Tibial nerve (tissue), 4 donors: ENCODE measurements at regions not wholly inside any gene's neighbourhood (a gene's known extent, or its start where the extent isn't known, plus 50 kb on each side); places are given as distances from the start of the nearest gene placed in this dataset.

Source experiments
- DNase-seq, 2 donors: peaks; one replicate each; pipeline ENCODE4 v3.0.0-alpha.2; 2019; ENCODE audit warnings: low spot score in 2 of 2
- H3K27ac ChIP-seq, 4 donors: fragments of 200-600 bp; sonication (generic) in 3 of 4; one replicate each; pipeline ENCODE4 v1.5.1; 2017 to 2019; ENCODE audit warnings: mild to moderate bottlenecking in 1 of 4
- H3K27me3 ChIP-seq, 2 donors: fragments of 200-600 bp; sonication (generic) in 1 of 2; one replicate each; pipeline versions ENCODE4 v1.5.1 to v1.6.0; 2017 to 2019
- H3K36me3 ChIP-seq, 3 donors: fragments of 200-600 bp; sonication (generic); one replicate each; pipeline ENCODE4 v1.5.1; 2018 to 2019
- H3K4me1 ChIP-seq, 4 donors: fragments of 200-600 bp; sonication (generic) in 3 of 4; one replicate each; pipeline ENCODE4 v1.5.1; 2017 to 2019
- H3K4me3 ChIP-seq, 4 donors: fragments of 200-600 bp; sonication (generic) in 3 of 4; one replicate each; pipeline ENCODE4 v1.5.1; 2017 to 2019; ENCODE audit warnings: mild to moderate bottlenecking in 1 of 4, moderate library complexity in 1 of 4
- H3K9me3 ChIP-seq, 4 donors: fragments of 200-600 bp; sonication (generic) in 3 of 4; one replicate each; pipeline ENCODE4 v1.5.1; 2017 to 2019
- CTCF ChIP-seq, 5 experiments: fragments of 200-600 bp in 3 of 5; fragments of 450-650 bp in 2 of 5; sonication (generic) in 3 of 5; IDR thresholded peaks; one replicate each; pipeline ENCODE4 v1.5.1; 2016 to 2019; ENCODE audit warnings: antibody characterized with exemption in 5 of 5, mild to moderate bottlenecking in 3 of 5, moderate library complexity in 2 of 5
- EP300 ChIP-seq, 2 donors: sonication (generic); formaldehyde crosslinking; IDR thresholded peaks; one replicate each; pipeline ENCODE4 v1.6.1; 2017; ENCODE audit warnings: antibody characterized with exemption in 2 of 2, mild to moderate bottlenecking in 1 of 2
- POLR2A ChIP-seq, 2 donors: fragments of 450-650 bp; IDR thresholded peaks; one replicate each; pipeline ENCODE4 v1.6.1; 2017; ENCODE audit warnings: antibody characterized with exemption in 2 of 2, mild to moderate bottlenecking in 2 of 2, moderate library complexity in 2 of 2
- WGBS, 2 donors: methylation state at CpG; one replicate each; pipeline ENCODE4 v1.1.5; 2018; 5-methylcytosine and 5-hydroxymethylcytosine counted together

DNA sequence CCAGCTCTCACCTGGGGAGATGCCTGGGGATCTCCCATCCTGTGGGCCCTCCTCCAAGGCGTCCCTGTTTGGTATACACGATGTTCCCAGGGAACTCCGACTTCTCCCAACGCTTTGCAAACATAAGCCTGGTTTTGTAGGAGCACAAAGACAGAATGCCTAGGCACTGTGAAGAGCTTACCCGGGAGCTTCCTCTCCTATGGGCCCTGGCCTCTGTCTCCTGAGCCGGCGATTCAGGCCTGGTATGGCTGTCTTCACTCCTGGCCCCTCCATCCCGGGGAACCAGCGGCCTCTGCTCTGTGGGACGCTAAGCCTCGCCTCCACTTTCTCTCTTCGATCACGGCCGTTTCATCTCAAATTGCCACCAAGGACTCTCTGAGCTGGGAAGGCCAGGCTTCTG is 59.6 kb upstream of the ACTRT2 start:
- no peaks in the 10 kb centered on the region for H3K36me3 ChIP-seq
- H3K27ac ChIP-seq = no peak overlapping the region
- H3K27me3 ChIP-seq = no peaks in the 10 kb centered on the region
- peaks cover 0 to 23% (median 3%) of the 10 kb centered on the region in 4 donors for H3K9me3 ChIP-seq
- no peak overlapping the region for H3K4me3 ChIP-seq
- 83 to 89% methylated on average over 13 to 14 of the region's 14 CpGs for WGBS, 2 donors
- no peak for DNase-seq
- H3K4me1 ChIP-seq = no peaks in the 10 kb centered on the region
- TF ChIP-seq POLR2A (IDR thresholded peaks at IDR 0.05) = no peak
- TF ChIP-seq CTCF (IDR thresholded peaks at IDR 0.05) = no peak
- TF ChIP-seq EP300 (IDR thresholded peaks at IDR 0.05) = no peak

DNA sequence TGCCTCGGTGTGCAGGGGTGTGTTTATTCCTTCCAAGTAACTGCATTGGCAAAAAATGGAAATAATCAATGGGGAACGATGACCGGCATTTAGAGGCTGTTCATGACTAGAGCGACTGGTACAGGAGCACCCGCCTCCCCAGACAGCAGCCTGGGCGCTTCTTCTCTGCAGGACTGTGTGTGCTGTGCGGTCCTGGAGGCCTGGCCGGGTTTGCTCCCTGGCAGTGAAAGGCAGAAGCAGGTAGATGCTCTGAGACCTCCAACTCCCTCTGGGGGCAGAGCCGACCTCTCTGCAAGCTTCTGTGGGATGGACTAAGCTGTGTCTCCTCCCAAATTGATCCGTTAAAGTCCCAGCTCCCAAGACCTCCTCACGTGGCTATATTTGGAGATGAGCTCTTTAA is 59.2 kb upstream of the ACTRT2 start:
- DNase-seq = no peak
- peaks cover 0 to 2% (median under 1%) of the 10 kb centered on the region in 4 donors for H3K4me1 ChIP-seq

DNA sequence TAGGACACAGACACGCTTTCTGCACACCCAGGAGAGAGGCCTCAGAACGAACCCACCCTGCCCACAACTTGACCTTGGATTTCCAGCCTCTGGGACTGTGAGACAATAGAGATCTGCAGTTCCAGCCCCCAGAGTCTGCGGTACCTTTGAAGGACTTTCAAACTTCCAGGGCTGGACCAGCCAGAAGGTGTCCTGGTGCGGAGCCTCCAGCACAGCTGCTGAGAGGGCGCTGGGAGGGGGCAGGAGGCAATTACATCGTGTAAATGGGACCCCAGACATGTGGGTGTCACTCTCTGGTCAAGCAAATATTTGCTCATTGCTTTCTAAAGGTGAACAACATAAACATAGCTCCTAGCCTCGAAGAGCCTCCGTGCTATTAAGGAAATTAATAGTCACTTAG is 58.7 kb upstream of the ACTRT2 start:
- Histone ChIP-seq H3K27ac (no peak overlapping the region), H3K36me3 (no peaks in the 10 kb centered on the region), H3K4me1 (peaks cover 0 to 7% (median 2%) of the 10 kb centered on the region in 4 donors), H3K9me3 (peaks cover 0 to 14% (median 3%) of the 10 kb centered on the region in 4 donors), H3K27me3 (no peaks in the 10 kb centered on the region), H3K4me3 (no peak overlapping the region)
- no peak for DNase-seq
- WGBS, 2 donors = 62 to 73% methylated on average over 8 of the region's 8 CpGs
- TF ChIP-seq CTCF (IDR thresholded peaks at IDR 0.05) = no peak
- TF ChIP-seq EP300 (IDR thresholded peaks at IDR 0.05) = no peak
- no peak for TF ChIP-seq POLR2A (IDR thresholded peaks at IDR 0.05)

More for the DNA sequence above, 59.2 kb upstream of the ACTRT2 start:
- H3K4me3 ChIP-seq = no peak overlapping the region
- whole genome bisulfite sequencing, 2 donors = 77% methylated on average over 11 of the region's 11 CpGs
- no peaks in the 10 kb centered on the region for H3K27me3 ChIP-seq
- TF ChIP-seq POLR2A (IDR thresholded peaks at IDR 0.05) (no peak), CTCF (IDR thresholded peaks at IDR 0.05) (no peak), EP300 (IDR thresholded peaks at IDR 0.05) (no peak)
- no peak overlapping the region for H3K27ac ChIP-seq
- no peaks in the 10 kb centered on the region for H3K36me3 ChIP-seq
- peaks cover 0 to 19% (median 3%) of the 10 kb centered on the region in 4 donors for H3K9me3 ChIP-seq

- DNase-seq = no peak
Measured at GRCh38 chr1:2962946-2963345, 58.3 kb upstream of the ACTRT2 start.

DNA sequence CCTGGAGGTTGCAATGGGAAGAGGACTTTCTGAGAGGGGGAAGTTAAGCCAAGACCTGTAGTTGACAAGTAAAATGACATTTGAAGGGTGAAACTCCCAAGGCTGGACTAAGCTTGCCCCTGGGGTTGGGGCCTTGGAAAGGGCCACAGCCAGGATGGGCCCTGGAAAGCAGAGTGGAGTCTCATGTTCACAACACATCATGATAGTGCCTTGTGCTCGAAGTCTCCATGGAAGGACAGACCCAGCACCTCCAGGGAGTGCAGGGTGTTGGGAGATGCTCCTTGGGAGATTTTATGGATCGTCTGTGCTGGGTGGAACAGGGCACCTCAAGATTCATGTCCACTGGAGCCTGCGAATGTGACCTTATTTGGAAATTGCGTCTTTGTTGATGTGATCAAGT is 55.6 kb upstream of the ACTRT2 start:
- Histone ChIP-seq H3K9me3 (no peaks in the 10 kb centered on the region), H3K4me1 (peaks cover 0 to 31% (median 6%) of the 10 kb centered on the region in 4 donors), H3K27me3 (no peaks in the 10 kb centered on the region), H3K36me3 (no peaks in the 10 kb centered on the region), H3K4me3 (no peak overlapping the region), H3K27ac (no peak overlapping the region)
- WGBS, 2 donors = 91 to 95% methylated on average over 4 of the region's 4 CpGs
- TF ChIP-seq CTCF (IDR thresholded peaks at IDR 0.05) = no peak
- no peak for TF ChIP-seq POLR2A (IDR thresholded peaks at IDR 0.05)
- TF ChIP-seq EP300 (IDR thresholded peaks at IDR 0.05) = no peak
- DNase-seq = no peak

More at GRCh38 chr1:2962946-2963345, 58.3 kb upstream of the ACTRT2 start:
- H3K27me3 ChIP-seq = no peaks in the 10 kb centered on the region
- TF ChIP-seq CTCF (IDR thresholded peaks at IDR 0.05) = no peak
- peaks cover 0 to 11% (median 2%) of the 10 kb centered on the region in 4 donors for H3K4me1 ChIP-seq
- no peaks in the 10 kb centered on the region for H3K36me3 ChIP-seq
- no peak overlapping the region for H3K27ac ChIP-seq
- peaks cover 0 to 10% (median 2%) of the 10 kb centered on the region in 4 donors for H3K9me3 ChIP-seq
- no peak overlapping the region for H3K4me3 ChIP-seq
- 71 to 80% methylated on average over 7 to 13 of the region's 13 CpGs for WGBS, 2 donors
